ENCODE measurements at regions not wholly inside any gene's neighbourhood (a gene's known extent, or its start where the extent isn't known, plus 50 kb on each side); places are given as distances from the start of the nearest gene placed in this dataset.

GRCh38 chr6:170063431-170063830 lies 227.4 kb downstream of the DLL1 start:
- DNase-seq (no peak), ATAC-seq (ENCODE audit: insufficient read depth, low FRiP score) (no peak)
- H3K27me3 ChIP-seq (ENCODE audit: control insufficient read depth in 3 of 3, insufficient read depth in 3 of 3, low read length in 2 of 3), result peaks cover 0 to 16% (median 0%) of the 10 kb centered on the region in 3 donors
- peaks cover 0 to 6% (median 0%) of the 10 kb centered on the region in 5 donors for H3K4me1 ChIP-seq (ENCODE audit: control insufficient read depth in 5 of 5, insufficient read depth in 5 of 5, low read length in 5 of 5)
- no peak overlapping the region for H3K27ac ChIP-seq (ENCODE audit: low read depth in 1 of 2, low read length in 1 of 2)
- no peak overlapping the region for H3K9ac ChIP-seq (ENCODE audit: insufficient read depth in 1 of 2, low read length in 2 of 2)
- peaks cover 0 to 6% (median 0%) of the 10 kb centered on the region in 4 donors for H3K9me3 ChIP-seq (ENCODE audit: control insufficient read depth in 4 of 4, insufficient read depth in 3 of 4, low read length in 3 of 4)
- H3K36me3 ChIP-seq (ENCODE audit: control insufficient read depth in 4 of 4, insufficient read depth in 4 of 4, low read length in 4 of 4), result no peaks in the 10 kb centered on the region
- WGBS, 2 donors, result 73 to 79% methylated on average over 16 of the region's 16 CpGs
- H3K4me3 ChIP-seq, result no peak overlapping the region
- TF ChIP-seq, protein P1, sequence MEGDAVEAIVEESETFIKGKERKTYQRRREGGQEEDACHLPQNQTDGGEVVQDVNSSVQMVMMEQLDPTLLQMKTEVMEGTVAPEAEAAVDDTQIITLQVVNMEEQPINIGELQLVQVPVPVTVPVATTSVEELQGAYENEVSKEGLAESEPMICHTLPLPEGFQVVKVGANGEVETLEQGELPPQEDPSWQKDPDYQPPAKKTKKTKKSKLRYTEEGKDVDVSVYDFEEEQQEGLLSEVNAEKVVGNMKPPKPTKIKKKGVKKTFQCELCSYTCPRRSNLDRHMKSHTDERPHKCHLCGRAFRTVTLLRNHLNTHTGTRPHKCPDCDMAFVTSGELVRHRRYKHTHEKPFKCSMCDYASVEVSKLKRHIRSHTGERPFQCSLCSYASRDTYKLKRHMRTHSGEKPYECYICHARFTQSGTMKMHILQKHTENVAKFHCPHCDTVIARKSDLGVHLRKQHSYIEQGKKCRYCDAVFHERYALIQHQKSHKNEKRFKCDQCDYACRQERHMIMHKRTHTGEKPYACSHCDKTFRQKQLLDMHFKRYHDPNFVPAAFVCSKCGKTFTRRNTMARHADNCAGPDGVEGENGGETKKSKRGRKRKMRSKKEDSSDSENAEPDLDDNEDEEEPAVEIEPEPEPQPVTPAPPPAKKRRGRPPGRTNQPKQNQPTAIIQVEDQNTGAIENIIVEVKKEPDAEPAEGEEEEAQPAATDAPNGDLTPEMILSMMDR (IDR thresholded peaks at IDR 0.05; ENCODE audit: control extremely low read depth, extremely low read depth), result no peak

DNA sequence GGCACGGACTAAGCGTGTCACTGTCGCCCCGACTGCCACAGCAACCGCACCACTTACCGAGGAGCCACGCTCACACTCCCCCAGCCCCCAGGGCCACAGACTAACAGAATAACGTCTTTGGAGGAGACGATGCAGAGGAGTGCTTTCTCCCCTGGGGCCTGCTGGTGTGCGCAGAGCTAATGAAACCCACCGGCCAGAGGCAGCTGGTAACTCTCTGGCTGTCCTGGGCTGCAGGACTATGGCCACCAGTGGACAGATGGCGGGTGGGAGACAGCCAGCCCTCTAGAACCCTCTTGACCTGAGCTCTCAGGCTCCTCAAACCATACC lies 228.0 kb downstream of the DLL1 start:
- DNase-seq (no peak), ATAC-seq (ENCODE audit: insufficient read depth, low FRiP score) (no peak)
- Histone ChIP-seq H3K9ac (ENCODE audit: insufficient read depth in 1 of 2, low read length in 2 of 2) (no peak overlapping the region), H3K27me3 (ENCODE audit: control insufficient read depth in 3 of 3, insufficient read depth in 3 of 3, low read length in 2 of 3) (peaks cover 0 to 16% (median 0%) of the 10 kb centered on the region in 3 donors), H3K4me3 (no peak overlapping the region), H3K27ac (ENCODE audit: low read depth in 1 of 2, low read length in 1 of 2) (no peak overlapping the region), H3K4me1 (ENCODE audit: control insufficient read depth in 5 of 5, insufficient read depth in 5 of 5, low read length in 5 of 5) (peaks cover 0 to 6% (median 0%) of the 10 kb centered on the region in 5 donors), H3K36me3 (ENCODE audit: control insufficient read depth in 4 of 4, insufficient read depth in 4 of 4, low read length in 4 of 4) (no peaks in the 10 kb centered on the region), H3K9me3 (ENCODE audit: control insufficient read depth in 4 of 4, insufficient read depth in 3 of 4, low read length in 3 of 4) (peaks cover 0 to 4% (median 0%) of the 10 kb centered on the region in 4 donors)
- WGBS, 2 donors, result 92 to 96% methylated on average over 12 of the region's 12 CpGs
- TF ChIP-seq, protein P1 (IDR thresholded peaks at IDR 0.05; ENCODE audit: control extremely low read depth, extremely low read depth), result no peak

GRCh38 chr6:170062209-170062914 lies 228.5 kb downstream of the DLL1 start:
- Histone ChIP-seq H3K9ac (ENCODE audit: insufficient read depth in 1 of 2, low read length in 2 of 2) (no peak overlapping the region), H3K36me3 (ENCODE audit: control insufficient read depth in 4 of 4, insufficient read depth in 4 of 4, low read length in 4 of 4) (no peaks in the 10 kb centered on the region), H3K4me3 (no peak overlapping the region), H3K27me3 (ENCODE audit: control insufficient read depth in 3 of 3, insufficient read depth in 3 of 3, low read length in 2 of 3) (peaks cover 0 to 16% (median 0%) of the 10 kb centered on the region in 3 donors), H3K27ac (ENCODE audit: low read depth in 1 of 2, low read length in 1 of 2) (no peak overlapping the region), H3K9me3 (ENCODE audit: control insufficient read depth in 4 of 4, insufficient read depth in 3 of 4, low read length in 3 of 4) (peaks cover 0 to 1% (median 0%) of the 10 kb centered on the region in 4 donors), H3K4me1 (ENCODE audit: control insufficient read depth in 5 of 5, insufficient read depth in 5 of 5, low read length in 5 of 5) (peaks cover 0 to 5% (median 0%) of the 10 kb centered on the region in 5 donors)
- DNase-seq (no peak), ATAC-seq (ENCODE audit: insufficient read depth, low FRiP score) (no peak)
- TF ChIP-seq, protein P1 (IDR thresholded peaks at IDR 0.05; ENCODE audit: control extremely low read depth, extremely low read depth), result no peak
- 88 to 92% methylated on average over 15 of the region's 15 CpGs for WGBS, 2 donors

Data from lung (tissue), 11 donors.